ENCODE measurements at regions not wholly inside any gene's neighbourhood (a gene's known extent, or its start where the extent isn't known, plus 50 kb on each side); places are given as distances from the start of the nearest gene placed in this dataset.

- DNase-seq (ENCODE audit: low read depth), result no peak
- TF ChIP-seq CTCF (IDR thresholded peaks at IDR 0.05; ENCODE audit: insufficient read depth, low read length), result no peak
- no peak overlapping the region for H3K4me3 ChIP-seq (ENCODE audit: low read depth, low read length)
Measured at GRCh38 chr2:60058781-60059180, 494.7 kb downstream of the BCL11A start.

GRCh38 chr2:60054571-60055340 lies 498.7 kb downstream of the BCL11A start:
- H3K4me3 ChIP-seq (ENCODE audit: low read depth, low read length), result no peak overlapping the region
- TF ChIP-seq CTCF (IDR thresholded peaks at IDR 0.05; ENCODE audit: insufficient read depth, low read length), result no peak
- no peak for DNase-seq (ENCODE audit: low read depth)

- TF ChIP-seq CTCF (IDR thresholded peaks at IDR 0.05; ENCODE audit: insufficient read depth, low read length), result no peak
- no peak for DNase-seq (ENCODE audit: low read depth)
- no peak overlapping the region for H3K4me3 ChIP-seq (ENCODE audit: low read depth, low read length)
Measured at GRCh38 chr2:60053791-60054190, 499.7 kb downstream of the BCL11A start.

- H3K4me3 ChIP-seq (ENCODE audit: low read depth, low read length), result no peak overlapping the region
- DNase-seq (ENCODE audit: low read depth), result no peak
- TF ChIP-seq CTCF (IDR thresholded peaks at IDR 0.05; ENCODE audit: insufficient read depth, low read length), result no peak
Measured at GRCh38 chr2:60052601-60053000, 500.9 kb downstream of the BCL11A start.

GRCh38 chr2:60051991-60052390 lies 501.5 kb downstream of the BCL11A start:
- H3K4me3 ChIP-seq (ENCODE audit: low read depth, low read length), result no peak overlapping the region
- no peak for TF ChIP-seq CTCF (IDR thresholded peaks at IDR 0.05; ENCODE audit: insufficient read depth, low read length)
- DNase-seq (ENCODE audit: low read depth), result no peak

GRCh38 chr2:60047944-60048525 lies 505.4 kb downstream of the BCL11A start:
- no peak for TF ChIP-seq CTCF (IDR thresholded peaks at IDR 0.05; ENCODE audit: insufficient read depth, low read length)
- H3K4me3 ChIP-seq (ENCODE audit: low read depth, low read length), result no peak overlapping the region
- DNase-seq (ENCODE audit: low read depth), result no peak

All from fibroblast of the aortic adventitia (primary cell).